A673 (cell line): ENCODE measurements at regions not wholly inside any gene's neighbourhood (a gene's known extent, or its start where the extent isn't known, plus 50 kb on each side); places are given as distances from the start of the nearest gene placed in this dataset.
"Not testable (repeated sequence)": the region's sequence is repeated elsewhere in the genome, so short reads cannot be mapped to it uniquely, and the experiment has no call there.

Experiments used
- BruUV-seq: library from RNA; stranded (reverse); fragments of 400-500 nt; replicated peaks from 2 replicates; lab custom pipeline; 2021; lab: Mats Ljungman, UMichigan
- CTCF ChIA-PET: fragments of 300-600 bp; sonication (Branson Sonifier 250); formaldehyde crosslinking; loops from one replicate; lab custom pipeline; 2022; ENCODE audit warnings: antibody characterized with exemption; lab: Charles Lee
- POLR2A ChIA-PET: fragments of 300-600 bp; sonication (Branson Sonifier 250); formaldehyde crosslinking; loops from one replicate; lab custom pipeline; 2022; ENCODE audit warnings: antibody characterized with exemption; ENCODE audit not compliant: low non-redundant PET; lab: Charles Lee
- DNase-seq: peaks from one replicate; pipeline ENCODE4 v3.0.0-alpha.2; 2015; ENCODE audit warnings: low spot score
- H3K27ac ChIP-seq: fragments of 200-600 bp; sonication (generic); 2 replicates; pipeline ENCODE4 v1.5.1; 2016; ENCODE audit warnings: mixed run types, low read depth, mild to moderate bottlenecking, mixed read lengths, antibody characterized with exemption, low read length; ENCODE audit not compliant: poor library complexity, severe bottlenecking
- H3K27me3 ChIP-seq: fragments of 200-600 bp; sonication (generic); replicated peaks from 2 replicates; pipeline ENCODE4 v1.6.1; 2017; ENCODE audit warnings: mixed run types, low read depth, mild to moderate bottlenecking, mixed read lengths, antibody characterized with exemption, low read length; ENCODE audit not compliant: insufficient read depth, poor library complexity
- H3K36me3 ChIP-seq: fragments of 200-600 bp; sonication (generic); 2 replicates; pipeline ENCODE4 v1.6.1; 2016; ENCODE audit warnings: mixed run types, mild to moderate bottlenecking, mixed read lengths, antibody characterized with exemption, low read length; ENCODE audit not compliant: insufficient read depth, poor library complexity, severe bottlenecking
- H3K4me1 ChIP-seq: fragments of 200-600 bp; sonication (generic); 2 replicates; pipeline ENCODE4 v1.6.1; 2017; ENCODE audit warnings: mixed run types, mild to moderate bottlenecking, mixed read lengths, antibody characterized with exemption, low read length; ENCODE audit not compliant: insufficient read depth, poor library complexity, severe bottlenecking
- H3K4me3 ChIP-seq: fragments of 200-600 bp; sonication (generic); 2 replicates; pipeline ENCODE4 v1.5.1; 2016; ENCODE audit warnings: low read depth, mixed run types, mild to moderate bottlenecking, mixed read lengths, low read length; ENCODE audit not compliant: poor library complexity, severe bottlenecking
- H3K9me3 ChIP-seq: fragments of 200-600 bp; sonication (generic); 2 replicates; pipeline ENCODE4 v1.6.1; 2016; ENCODE audit warnings: mixed run types, low read depth, mild to moderate bottlenecking, mixed read lengths, antibody characterized with exemption, low read length; ENCODE audit not compliant: poor library complexity, severe bottlenecking
- CTCF ChIP-seq: fragments of 300-800, 200-600 bp; sonication (generic); conservative IDR thresholded peaks from 2 replicates; pipeline ENCODE4 v1.5.1; 2017; ENCODE audit warnings: low read depth, mild to moderate bottlenecking, antibody characterized with exemption, low read length, moderate library complexity, mixed read lengths
- EZH2 ChIP-seq: fragments of 200-600 bp; sonication (generic); IDR thresholded peaks from 2 replicates; pipeline ENCODE4 v1.6.1; 2017; ENCODE audit warnings: borderline replicate concordance, low read depth, mild to moderate bottlenecking, mixed read lengths, antibody characterized with exemption, low read length; ENCODE audit not compliant: poor library complexity, severe bottlenecking
- intact Hi-C: fragments of 100-400 bp; cut with micrococcal nuclease; formaldehyde crosslinking; loops from one replicate; pipeline ENCODE4 v1.10.0; 2022; ENCODE audit not compliant: unreplicated experiment

GRCh38 chr10:17523917-17524316 lies 69.5 kb upstream of the ST8SIA6 start:
- no peaks in the 10 kb centered on the region for H3K4me1 ChIP-seq
- DNase-seq: no peak
- H3K27me3 ChIP-seq: no peaks in the 10 kb centered on the region
- intact Hi-C loops: no loop called here
- H3K27ac ChIP-seq: no peak overlapping the region
- H3K36me3 ChIP-seq: no peaks in the 10 kb centered on the region
- ChIA-PET CTCF (no interaction called here), POLR2A (no interaction called here)
- H3K9me3 ChIP-seq: no peaks in the 10 kb centered on the region
- no TSS peak for BruUV-seq
- no peak overlapping the region for H3K4me3 ChIP-seq
- no peak for TF ChIP-seq CTCF
- TF ChIP-seq EZH2: no peak

- intact Hi-C loops: no loop called here
- Histone ChIP-seq H3K4me3 (no peak overlapping the region), H3K4me1 (no peaks in the 10 kb centered on the region), H3K27me3 (no peaks in the 10 kb centered on the region), H3K9me3 (no peaks in the 10 kb centered on the region), H3K36me3 (no peaks in the 10 kb centered on the region), H3K27ac (no peak overlapping the region)
- no TSS peak for BruUV-seq
- TF ChIP-seq EZH2: no peak
- no peak for TF ChIP-seq CTCF
- POLR2A ChIA-PET: no interaction called here
- DNase-seq: no peak
- CTCF ChIA-PET: no interaction called here
Measured at GRCh38 chr10:17523246-17523753, 68.9 kb upstream of the ST8SIA6 start.

- POLR2A ChIA-PET: not testable (repeated sequence)
Measured at GRCh38 chr10:17522269-17522668, 67.9 kb upstream of the ST8SIA6 start.

GRCh38 chr10:17519457-17519856 lies 65.1 kb upstream of the ST8SIA6 start:
- BruUV-seq: no TSS peak
- H3K27me3 ChIP-seq: no peaks in the 10 kb centered on the region
- TF ChIP-seq EZH2 (no peak), CTCF (no peak)
- H3K36me3 ChIP-seq: no peaks in the 10 kb centered on the region
- no peak for DNase-seq
- intact Hi-C loops: no loop called here
- ChIA-PET POLR2A (no interaction called here), CTCF (no interaction called here)
- H3K9me3 ChIP-seq: no peaks in the 10 kb centered on the region
- H3K4me1 ChIP-seq: no peaks in the 10 kb centered on the region
- no peak overlapping the region for H3K27ac ChIP-seq
- H3K4me3 ChIP-seq: no peak overlapping the region

More at GRCh38 chr10:17522269-17522668, 67.9 kb upstream of the ST8SIA6 start:
- H3K36me3 ChIP-seq, DNase-seq, H3K27me3 ChIP-seq, H3K27ac ChIP-seq, intact Hi-C loops, H3K4me3 ChIP-seq, H3K9me3 ChIP-seq, CTCF ChIA-PET, BruUV-seq, H3K4me1 ChIP-seq: not testable (repeated sequence)
